Mesodermal cell (in vitro differentiated cells): ENCODE measurements at regions not wholly inside any gene's neighbourhood (a gene's known extent, or its start where the extent isn't known, plus 50 kb on each side); places are given as distances from the start of the nearest gene placed in this dataset.
"Not testable (repeated sequence)": the region's sequence is repeated elsewhere in the genome, so short reads cannot be mapped to it uniquely, and the experiment has no call there.

Source experiments
- H3K27ac ChIP-seq: 2 replicates; pipeline ENCODE4 v1.7.0; 2013; ENCODE audit warnings: mild to moderate bottlenecking, low read depth, low read length, moderate library complexity; ENCODE audit not compliant: severe bottlenecking
- H3K36me3 ChIP-seq: 2 replicates; pipeline ENCODE4 v1.7.1; 2013; ENCODE audit warnings: mild to moderate bottlenecking, low read length, moderate library complexity; ENCODE audit not compliant: control insufficient read depth, insufficient read depth
- H3K4me1 ChIP-seq: one replicate; pipeline ENCODE4 v1.7.1; 2013; ENCODE audit warnings: mild to moderate bottlenecking, low read length; ENCODE audit not compliant: insufficient read depth, control insufficient read depth, poor library complexity, severe bottlenecking
- H3K4me3 ChIP-seq: 2 replicates; pipeline ENCODE4 v1.7.0; 2013; ENCODE audit warnings: low read length, control low read depth, mild to moderate bottlenecking; ENCODE audit not compliant: insufficient read depth, poor library complexity, severe bottlenecking; ENCODE audit errors: extremely low read depth
- H3K9me3 ChIP-seq: 2 replicates; pipeline ENCODE4 v1.7.1; 2013; ENCODE audit warnings: mild to moderate bottlenecking, low read length, moderate library complexity; ENCODE audit not compliant: control insufficient read depth
- WGBS, 2 experiments: methylation state at CpG; one replicate each; pipeline ENCODE4 v1.1.5; 2013; ENCODE audit warnings: missing lambda C conversion rate in 2 of 2; ENCODE audit not compliant: insufficient coverage in 2 of 2; 5-methylcytosine and 5-hydroxymethylcytosine counted together

DNA sequence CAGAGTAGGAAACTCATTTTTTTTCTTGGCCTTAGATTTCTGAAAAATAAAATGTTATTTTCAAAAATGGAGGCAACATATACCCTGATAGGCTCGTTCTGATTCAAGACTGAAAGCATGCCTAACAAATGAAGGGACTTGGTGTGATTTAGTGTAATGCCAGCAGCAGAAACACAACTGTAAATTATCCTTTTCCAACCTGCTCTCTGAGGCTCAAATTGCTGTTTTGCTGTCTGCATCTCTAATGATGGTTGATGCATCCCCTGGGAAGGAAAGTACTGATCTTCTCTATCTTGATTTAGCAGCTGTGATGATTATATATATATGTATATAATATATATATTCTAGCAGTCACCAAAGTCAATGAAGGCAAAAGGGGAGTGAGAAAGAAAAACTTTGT, 537.2 kb upstream of the API5 start:
- WGBS, 2 experiments, result no CpG with 5 or more reads among the region's 1 CpG
- H3K4me1 ChIP-seq, result no peaks in the 10 kb centered on the region
- no peak overlapping the region for H3K27ac ChIP-seq
- H3K36me3 ChIP-seq, result no peaks in the 10 kb centered on the region
- H3K9me3 ChIP-seq, result no peaks in the 10 kb centered on the region
- no peak overlapping the region for H3K4me3 ChIP-seq

GRCh38 chr11:42777776-42778175, 534.0 kb upstream of the API5 start:
- Histone ChIP-seq H3K27ac (no peak overlapping the region), H3K4me3 (no peak overlapping the region), H3K36me3 (no peaks in the 10 kb centered on the region), H3K9me3 (no peaks in the 10 kb centered on the region), H3K4me1 (no peaks in the 10 kb centered on the region)
- whole genome bisulfite sequencing, 2 experiments, result 88 to 91% methylated on average over 1 to 4 of the region's 4 CpGs

- H3K27ac ChIP-seq, result no peak overlapping the region
- H3K9me3 ChIP-seq, result no peaks in the 10 kb centered on the region
- whole genome bisulfite sequencing, 2 experiments, result 100% methylated on average over 1 of the region's 1 CpG; no CpG with 5 or more reads in 1 of the 2 experiments
- H3K4me3 ChIP-seq, result no peak overlapping the region
- H3K4me1 ChIP-seq, result no peaks in the 10 kb centered on the region
- H3K36me3 ChIP-seq, result no peaks in the 10 kb centered on the region
Observed at GRCh38 chr11:42778193-42778592, 533.6 kb upstream of the API5 start.

DNA sequence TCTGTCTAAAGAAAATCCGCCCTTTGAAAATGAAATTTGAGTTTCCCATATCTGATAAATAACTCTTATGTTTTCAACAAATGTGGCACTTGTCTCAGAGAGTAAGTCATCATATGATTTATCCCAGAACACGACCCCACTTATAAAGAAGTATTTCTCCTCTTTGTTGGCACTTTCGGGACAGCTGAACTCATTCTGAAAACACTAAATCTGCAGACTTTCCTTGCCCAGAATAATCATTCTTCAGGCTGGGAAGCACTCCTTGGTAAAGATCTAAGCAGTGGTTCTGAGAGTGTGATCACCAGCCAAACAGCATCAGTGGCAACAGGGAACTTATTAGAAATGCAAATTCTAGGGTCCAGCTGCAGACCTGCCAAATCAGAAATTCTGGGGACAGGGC, 532.2 kb upstream of the API5 start:
- Histone ChIP-seq H3K36me3 (no peaks in the 10 kb centered on the region), H3K4me3 (no peak overlapping the region), H3K9me3 (no peaks in the 10 kb centered on the region), H3K4me1 (no peaks in the 10 kb centered on the region), H3K27ac (no peak overlapping the region)
- WGBS, 2 experiments, result 80 to 100% methylated on average over 2 of the region's 3 CpGs

GRCh38 chr11:42786981-42787380, 524.8 kb upstream of the API5 start:
- Histone ChIP-seq H3K27ac (no peak overlapping the region), H3K36me3 (no peaks in the 10 kb centered on the region), H3K4me3 (no peak overlapping the region), H3K4me1 (no peaks in the 10 kb centered on the region), H3K9me3 (no peaks in the 10 kb centered on the region)
- WGBS, 2 experiments, result no CpG with 5 or more reads among the region's 1 CpG

DNA sequence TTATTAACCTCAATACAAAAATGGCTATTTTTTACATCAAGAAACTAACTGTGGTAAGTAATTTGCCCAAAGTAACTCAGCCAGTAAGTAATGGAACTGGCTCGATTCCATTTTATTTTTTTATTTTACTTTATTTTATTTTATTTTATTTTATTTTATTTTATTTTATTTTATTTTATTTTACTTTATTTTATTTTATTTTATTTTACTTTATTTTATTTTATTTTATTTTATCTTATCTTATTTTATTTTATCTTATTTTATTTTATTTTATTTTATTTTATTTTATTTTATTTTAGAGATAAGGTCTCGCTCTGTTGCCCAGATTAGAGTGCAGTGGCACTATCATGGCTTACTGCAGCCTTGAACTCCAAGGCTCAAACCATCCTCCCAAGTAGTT, 516.3 kb upstream of the API5 start:
- H3K36me3 ChIP-seq, H3K27ac ChIP-seq, H3K4me1 ChIP-seq, H3K4me3 ChIP-seq, H3K9me3 ChIP-seq: not testable (repeated sequence)
- no CpG with 5 or more reads among the region's 2 CpGs for WGBS, 2 experiments

- no peak overlapping the region for H3K27ac ChIP-seq
- 88 to 100% methylated on average over 1 to 2 of the region's 4 CpGs for WGBS, 2 experiments
- no peak overlapping the region for H3K4me3 ChIP-seq
- no peaks in the 10 kb centered on the region for H3K9me3 ChIP-seq
- no peaks in the 10 kb centered on the region for H3K4me1 ChIP-seq
- no peaks in the 10 kb centered on the region for H3K36me3 ChIP-seq
Observed at GRCh38 chr11:42800041-42800440, 511.8 kb upstream of the API5 start.

DNA sequence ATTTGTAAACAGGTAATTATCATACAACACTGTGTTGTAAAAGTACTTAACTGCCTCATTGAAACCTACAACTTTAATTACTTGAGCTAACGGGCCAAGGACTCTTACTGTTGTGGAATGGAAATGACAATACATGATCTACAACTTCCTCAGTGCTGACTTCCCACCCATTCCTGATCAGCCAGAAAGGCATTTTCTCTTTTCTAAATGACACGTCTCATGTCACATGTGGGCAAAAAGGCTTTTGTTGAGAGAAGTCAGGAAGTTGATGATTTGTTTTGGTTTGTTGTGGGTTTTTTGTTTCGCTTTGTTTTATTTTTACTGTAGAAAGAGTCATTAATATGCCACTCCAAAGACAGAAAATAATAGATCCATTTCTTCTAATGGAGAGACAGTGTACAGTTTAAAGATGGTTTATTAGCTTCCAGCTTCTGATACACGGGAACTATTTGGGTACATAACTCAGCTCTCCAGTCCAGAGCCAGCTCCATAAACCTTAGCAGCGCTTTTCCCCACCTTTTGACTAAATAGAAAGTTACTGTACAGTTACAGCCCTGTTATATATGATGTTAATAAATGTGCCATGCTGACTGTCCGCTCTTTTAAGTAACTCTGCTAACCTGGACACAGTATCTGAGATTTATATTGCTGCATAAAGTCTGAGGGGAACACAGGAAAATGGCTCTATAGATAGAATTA, 509.4 kb upstream of the API5 start:
- H3K36me3 ChIP-seq, result no peaks in the 10 kb centered on the region
- no peaks in the 10 kb centered on the region for H3K9me3 ChIP-seq
- no peak overlapping the region for H3K4me3 ChIP-seq
- no peaks in the 10 kb centered on the region for H3K4me1 ChIP-seq
- 92% methylated on average over 3 of the region's 6 CpGs; no CpG with 5 or more reads in 1 of the 2 experiments for WGBS, 2 experiments
- H3K27ac ChIP-seq, result no peak overlapping the region

DNA sequence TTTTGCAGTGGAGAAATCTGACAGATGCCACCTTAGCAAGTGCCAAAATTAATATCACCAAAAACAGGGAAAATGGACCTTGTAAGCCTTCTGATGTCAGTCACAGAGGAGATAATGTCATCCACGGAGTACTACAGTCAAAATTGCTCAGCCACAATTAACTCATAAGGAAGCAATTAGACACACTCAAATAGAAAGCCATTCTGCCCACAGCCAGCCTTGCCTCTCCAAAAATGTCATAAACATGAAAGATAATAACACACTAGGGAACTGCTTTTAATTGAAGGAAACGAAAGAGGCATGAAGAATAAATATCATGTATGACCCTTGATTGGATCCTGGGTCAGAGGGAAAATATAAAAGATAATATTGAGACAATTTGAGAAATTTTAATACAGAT, 505.6 kb upstream of the API5 start:
- Histone ChIP-seq H3K9me3 (no peaks in the 10 kb centered on the region), H3K27ac (no peak overlapping the region), H3K4me1 (no peaks in the 10 kb centered on the region), H3K36me3 (no peaks in the 10 kb centered on the region), H3K4me3 (no peak overlapping the region)
- 58 to 92% methylated on average over 2 of the region's 2 CpGs for WGBS, 2 experiments

DNA sequence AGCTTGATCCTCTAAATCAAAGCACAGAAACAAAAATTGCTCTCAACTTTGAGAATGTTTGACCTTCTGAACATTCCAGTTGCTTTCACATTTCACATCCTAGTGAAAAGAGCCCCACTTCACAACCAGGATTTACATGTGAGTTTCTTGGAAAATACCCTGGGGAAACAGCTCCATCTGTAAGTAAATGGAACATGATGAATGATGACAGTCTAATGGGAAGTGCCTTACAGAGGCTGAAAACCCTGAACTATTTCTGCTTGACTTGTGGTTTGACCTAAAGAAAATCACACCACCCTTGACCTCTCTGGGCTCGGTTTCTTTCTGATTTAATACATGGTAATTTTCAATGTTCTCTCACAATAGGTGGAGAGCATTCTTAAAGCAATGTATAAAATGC, 499.4 kb upstream of the API5 start:
- WGBS, 2 experiments, result no CpG with 5 or more reads among the region's 1 CpG
- H3K27ac ChIP-seq, result no peak overlapping the region
- H3K4me1 ChIP-seq, result no peaks in the 10 kb centered on the region
- no peak overlapping the region for H3K4me3 ChIP-seq
- H3K36me3 ChIP-seq, result no peaks in the 10 kb centered on the region
- no peaks in the 10 kb centered on the region for H3K9me3 ChIP-seq

DNA sequence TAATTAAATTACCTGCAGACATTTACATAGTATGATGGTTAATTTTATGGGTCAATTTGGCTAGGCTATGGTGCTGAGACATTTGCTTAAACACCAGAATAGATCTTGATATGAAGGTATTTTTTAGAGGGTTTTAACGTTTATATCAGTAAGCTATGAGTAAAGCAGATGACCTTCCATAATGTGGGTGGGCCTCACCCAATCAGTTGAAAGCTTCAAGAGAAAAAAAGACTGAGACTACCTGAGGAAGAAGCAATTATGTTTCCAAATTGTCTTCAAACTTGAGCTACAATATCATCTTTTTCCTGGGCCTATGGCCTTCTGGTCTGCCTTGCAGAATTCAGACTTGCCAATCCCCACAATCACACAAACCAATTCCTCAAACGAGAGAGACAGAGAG, 498.8 kb upstream of the API5 start:
- WGBS, 2 experiments, result 80% methylated on average over 1 of the region's 2 CpGs; no CpG with 5 or more reads in 1 of the 2 experiments
- Histone ChIP-seq H3K4me3 (no peak overlapping the region), H3K27ac (no peak overlapping the region)

More for the DNA sequence above, 498.8 kb upstream of the API5 start:
- Histone ChIP-seq H3K36me3 (no peaks in the 10 kb centered on the region), H3K9me3 (no peaks in the 10 kb centered on the region), H3K4me1 (no peaks in the 10 kb centered on the region)
